B cell (primary cell): ENCODE measurements at regions not wholly inside any gene's neighbourhood (a gene's known extent, or its start where the extent isn't known, plus 50 kb on each side); places are given as distances from the start of the nearest gene placed in this dataset.

Experiments used
- EZH2 ChIP-seq: IDR thresholded peaks from 2 replicates; pipeline ENCODE4 v1.6.1; 2012; ENCODE audit warnings: borderline replicate concordance, low read depth, mild to moderate bottlenecking, moderate library complexity, low read length; ENCODE audit not compliant: insufficient read depth, poor library complexity, severe bottlenecking
- TF ChIP-seq, protein P1 (sequence below): fragments of 200-600 bp; IDR thresholded peaks from one replicate; pipeline ENCODE4 v1.8.0; 2022; ENCODE audit warnings: antibody characterized with exemption, mild to moderate bottlenecking

DNA sequence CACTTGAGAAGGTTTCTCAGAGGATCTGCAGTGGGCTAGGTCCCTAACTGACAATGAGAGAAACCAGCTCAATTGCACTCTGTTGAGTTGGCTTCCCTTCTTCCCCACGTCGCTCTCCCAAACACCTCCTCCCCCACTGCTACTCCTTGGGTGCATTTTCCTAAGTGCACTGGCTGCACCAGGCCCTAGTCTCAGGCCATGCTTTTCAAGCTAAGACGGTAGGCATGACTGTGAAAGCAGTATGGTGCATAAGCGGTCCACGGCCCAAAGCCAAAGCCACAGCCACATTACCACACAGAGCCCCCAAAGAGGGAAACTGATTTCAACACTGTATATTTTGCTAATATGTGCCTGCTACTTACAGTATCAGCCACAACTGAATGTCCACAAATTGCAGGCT lies 62.1 kb upstream of the RBM24 start:
- TF ChIP-seq, protein P1, sequence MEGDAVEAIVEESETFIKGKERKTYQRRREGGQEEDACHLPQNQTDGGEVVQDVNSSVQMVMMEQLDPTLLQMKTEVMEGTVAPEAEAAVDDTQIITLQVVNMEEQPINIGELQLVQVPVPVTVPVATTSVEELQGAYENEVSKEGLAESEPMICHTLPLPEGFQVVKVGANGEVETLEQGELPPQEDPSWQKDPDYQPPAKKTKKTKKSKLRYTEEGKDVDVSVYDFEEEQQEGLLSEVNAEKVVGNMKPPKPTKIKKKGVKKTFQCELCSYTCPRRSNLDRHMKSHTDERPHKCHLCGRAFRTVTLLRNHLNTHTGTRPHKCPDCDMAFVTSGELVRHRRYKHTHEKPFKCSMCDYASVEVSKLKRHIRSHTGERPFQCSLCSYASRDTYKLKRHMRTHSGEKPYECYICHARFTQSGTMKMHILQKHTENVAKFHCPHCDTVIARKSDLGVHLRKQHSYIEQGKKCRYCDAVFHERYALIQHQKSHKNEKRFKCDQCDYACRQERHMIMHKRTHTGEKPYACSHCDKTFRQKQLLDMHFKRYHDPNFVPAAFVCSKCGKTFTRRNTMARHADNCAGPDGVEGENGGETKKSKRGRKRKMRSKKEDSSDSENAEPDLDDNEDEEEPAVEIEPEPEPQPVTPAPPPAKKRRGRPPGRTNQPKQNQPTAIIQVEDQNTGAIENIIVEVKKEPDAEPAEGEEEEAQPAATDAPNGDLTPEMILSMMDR = no peak
- TF ChIP-seq EZH2 = no peak
